ENCODE measurements at regions not wholly inside any gene's neighbourhood (a gene's known extent, or its start where the extent isn't known, plus 50 kb on each side); places are given as distances from the start of the nearest gene placed in this dataset.

DNA sequence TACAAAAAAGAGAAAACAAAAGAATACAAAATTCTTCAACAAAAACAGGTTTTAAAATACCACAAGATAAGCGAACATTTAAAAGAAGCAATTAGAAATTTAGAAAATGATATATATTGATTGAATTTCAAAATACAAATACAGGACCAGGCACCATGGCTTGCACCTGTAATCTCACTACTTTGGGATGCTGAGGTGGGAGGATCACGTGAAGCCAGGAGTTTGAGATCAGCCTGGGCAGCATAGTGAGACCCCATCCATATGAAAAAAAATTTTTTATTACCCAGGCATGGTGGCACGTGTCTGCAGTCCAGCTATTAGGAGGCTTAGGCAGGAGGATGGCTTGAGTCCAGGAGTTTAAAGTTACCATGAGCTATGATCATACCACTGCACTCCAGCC, 109.9 kb upstream of the SLC30A5 start:
- TF ChIP-seq, protein P1, sequence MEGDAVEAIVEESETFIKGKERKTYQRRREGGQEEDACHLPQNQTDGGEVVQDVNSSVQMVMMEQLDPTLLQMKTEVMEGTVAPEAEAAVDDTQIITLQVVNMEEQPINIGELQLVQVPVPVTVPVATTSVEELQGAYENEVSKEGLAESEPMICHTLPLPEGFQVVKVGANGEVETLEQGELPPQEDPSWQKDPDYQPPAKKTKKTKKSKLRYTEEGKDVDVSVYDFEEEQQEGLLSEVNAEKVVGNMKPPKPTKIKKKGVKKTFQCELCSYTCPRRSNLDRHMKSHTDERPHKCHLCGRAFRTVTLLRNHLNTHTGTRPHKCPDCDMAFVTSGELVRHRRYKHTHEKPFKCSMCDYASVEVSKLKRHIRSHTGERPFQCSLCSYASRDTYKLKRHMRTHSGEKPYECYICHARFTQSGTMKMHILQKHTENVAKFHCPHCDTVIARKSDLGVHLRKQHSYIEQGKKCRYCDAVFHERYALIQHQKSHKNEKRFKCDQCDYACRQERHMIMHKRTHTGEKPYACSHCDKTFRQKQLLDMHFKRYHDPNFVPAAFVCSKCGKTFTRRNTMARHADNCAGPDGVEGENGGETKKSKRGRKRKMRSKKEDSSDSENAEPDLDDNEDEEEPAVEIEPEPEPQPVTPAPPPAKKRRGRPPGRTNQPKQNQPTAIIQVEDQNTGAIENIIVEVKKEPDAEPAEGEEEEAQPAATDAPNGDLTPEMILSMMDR (conservative IDR thresholded peaks at IDR 0.05 in 1 of 2, IDR thresholded peaks at IDR 0.05 in 1 of 2; ENCODE audit: extremely low read depth in 1 of 2, insufficient read depth in 1 of 2, low read depth in 1 of 2, low read length in 2 of 2) = no peak
- TF ChIP-seq EZH2 (IDR thresholded peaks at IDR 0.05; ENCODE audit: borderline replicate concordance, low read length) = no peak
